ENCODE measurements at regions not wholly inside any gene's neighbourhood (a gene's known extent, or its start where the extent isn't known, plus 50 kb on each side); places are given as distances from the start of the nearest gene placed in this dataset.

GRCh38 chr18:48488388-48488850 is 50.4 kb upstream of the CTIF start (continued):
- TF ChIP-seq KMT2B (CRISPR knock-in tag; IDR thresholded peaks at IDR 0.05): 0 out of 2 replicates have a peak, but pooled peaks have one; percentile 55
- TF ChIP-seq ZBTB8A (CRISPR knock-in tag; IDR thresholded peaks at IDR 0.05; ENCODE audit: borderline replicate concordance, low read depth): no peak
- no peak for TF ChIP-seq ZNF770 (CRISPR knock-in tag; IDR thresholded peaks at IDR 0.05)
- TF ChIP-seq NCOA1 (CRISPR knock-in tag; IDR thresholded peaks at IDR 0.05): no peak; the same call in 1 of the 2 replicates
- no peak for TF ChIP-seq ZNF567 (CRISPR knock-in tag; IDR thresholded peaks at IDR 0.05; ENCODE audit: borderline replicate concordance)
- peak; percentile 64; the same call in 1 of the 2 replicates for TF ChIP-seq ZNF800 (CRISPR knock-in tag; IDR thresholded peaks at IDR 0.05)
- TF ChIP-seq E2F2 (CRISPR knock-in tag; IDR thresholded peaks at IDR 0.05; ENCODE audit: borderline replicate concordance): no peak
- no peak for TF ChIP-seq ZNF234 (CRISPR knock-in tag; conservative IDR thresholded peaks at IDR 0.05)
- TF ChIP-seq ZNF12 (CRISPR knock-in tag; IDR thresholded peaks at IDR 0.05): no peak
- no peak for TF ChIP-seq EEA1 (CRISPR knock-in tag; IDR thresholded peaks at IDR 0.05; ENCODE audit: borderline replicate concordance)
- TF ChIP-seq DPF2 (CRISPR knock-in tag; IDR thresholded peaks at IDR 0.05; ENCODE audit: borderline replicate concordance, low read depth): peak; percentile 83; the same call in 1 of the 2 replicates
- TF ChIP-seq TOPORS (CRISPR knock-in tag; IDR thresholded peaks at IDR 0.05): no peak
- peak; percentile 67; the same call in 1 of the 2 replicates for TF ChIP-seq TFAP4 (IDR thresholded peaks at IDR 0.05; ENCODE audit: borderline replicate concordance, low read depth)
- no peak for TF ChIP-seq SNAPC5 (CRISPR knock-in tag; IDR thresholded peaks at IDR 0.05; ENCODE audit: borderline replicate concordance)
- no peak for TF ChIP-seq ATF7-NPFF (CRISPR knock-in tag; IDR thresholded peaks at IDR 0.05; ENCODE audit: low read depth)
- TF ChIP-seq ZNF205 (CRISPR knock-in tag; IDR thresholded peaks at IDR 0.05): peak; percentile 60; the same call in 1 of the 2 replicates
- no peak for TF ChIP-seq HNRNPH1 (optimal IDR thresholded peaks at IDR 0.05; ENCODE audit: low read depth, low read length)
- peak; percentile 94 for TF ChIP-seq ELF3 (CRISPR knock-in tag; IDR thresholded peaks at IDR 0.05)
- no peak for TF ChIP-seq MAFG (CRISPR knock-in tag; IDR thresholded peaks at IDR 0.05)
- TF ChIP-seq ZNF589 (CRISPR knock-in tag; conservative IDR thresholded peaks at IDR 0.05): no peak
- peak; percentile 69; the same call in 1 of the 2 replicates for TF ChIP-seq HOXA5 (CRISPR knock-in tag; IDR thresholded peaks at IDR 0.05)
- TF ChIP-seq ZNF740 (CRISPR knock-in tag; IDR thresholded peaks at IDR 0.05): no peak
- no peak for TF ChIP-seq SRF (IDR thresholded peaks at IDR 0.05; ENCODE audit: low read depth, low read length)
- TF ChIP-seq ZNF430 (CRISPR knock-in tag; IDR thresholded peaks at IDR 0.05): 0 out of 2 replicates have a peak, but pooled peaks have one; percentile 29

Measured in HepG2 (cell line).